GM13976 (cell line): ENCODE measurements at regions not wholly inside any gene's neighbourhood (a gene's known extent, or its start where the extent isn't known, plus 50 kb on each side); places are given as distances from the start of the nearest gene placed in this dataset.

Source experiments
- DNase-seq: peaks from one replicate; pipeline ENCODE4 v3.0.0; 2012; ENCODE audit warnings: low spot score
- CTCF ChIP-seq: IDR thresholded peaks from 2 replicates; pipeline ENCODE4 v1.5.1; 2012; ENCODE audit warnings: borderline replicate concordance, mild to moderate bottlenecking; ENCODE audit not compliant: insufficient read depth; ENCODE audit errors: extremely low read depth, missing control alignments, control extremely low read depth
- in situ Hi-C: fragments of 300-500 bp; cut with MboI; formaldehyde crosslinking; loops from one replicate; pipeline ENCODE4 v1.12.0; 2022; ENCODE audit warnings: low sequenced_read_pairs, mixed read lengths, inconsistent platforms; ENCODE audit not compliant: unreplicated experiment

DNA sequence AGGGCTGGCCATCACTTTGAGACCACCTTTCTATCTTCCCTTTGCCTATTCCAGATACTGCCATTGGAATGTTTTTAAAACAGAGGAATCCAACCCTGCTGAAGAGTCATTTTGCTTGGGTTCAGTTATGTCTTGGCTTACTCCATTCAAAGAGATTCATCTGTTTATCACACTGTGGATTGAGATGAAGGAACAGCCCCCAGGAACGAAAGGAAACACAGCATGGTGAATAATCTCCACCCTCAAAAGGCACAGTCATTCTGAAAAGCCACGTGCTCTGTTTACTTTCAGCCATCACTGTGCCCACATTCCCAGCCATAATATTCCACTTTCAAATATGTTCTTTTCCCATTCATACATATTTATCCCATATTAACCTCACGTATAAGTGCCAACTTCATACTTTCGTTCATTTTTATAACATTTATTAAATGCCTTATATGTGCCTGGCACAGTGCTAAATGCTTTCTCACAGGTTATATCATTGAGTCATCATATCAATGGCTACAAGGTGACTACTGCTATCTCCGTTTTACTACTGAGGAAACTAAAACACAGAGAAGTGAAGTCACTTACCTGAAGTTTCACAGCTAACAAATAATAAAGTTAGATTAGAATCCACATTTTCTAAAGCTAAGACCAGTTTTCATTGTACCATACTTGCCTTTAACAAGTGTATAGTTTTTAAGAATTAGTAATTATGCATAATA, 143.6 kb downstream of the OSR1 start:
- in situ Hi-C loops = no loop called here
- TF ChIP-seq CTCF = no peak
- DNase-seq = no peak

- no peak for TF ChIP-seq CTCF
- DNase-seq = no peak
- in situ Hi-C loops = no loop called here
These were observed 148.7 kb downstream of the OSR1 start for GRCh38 chr2:19209575-19210341.

DNA sequence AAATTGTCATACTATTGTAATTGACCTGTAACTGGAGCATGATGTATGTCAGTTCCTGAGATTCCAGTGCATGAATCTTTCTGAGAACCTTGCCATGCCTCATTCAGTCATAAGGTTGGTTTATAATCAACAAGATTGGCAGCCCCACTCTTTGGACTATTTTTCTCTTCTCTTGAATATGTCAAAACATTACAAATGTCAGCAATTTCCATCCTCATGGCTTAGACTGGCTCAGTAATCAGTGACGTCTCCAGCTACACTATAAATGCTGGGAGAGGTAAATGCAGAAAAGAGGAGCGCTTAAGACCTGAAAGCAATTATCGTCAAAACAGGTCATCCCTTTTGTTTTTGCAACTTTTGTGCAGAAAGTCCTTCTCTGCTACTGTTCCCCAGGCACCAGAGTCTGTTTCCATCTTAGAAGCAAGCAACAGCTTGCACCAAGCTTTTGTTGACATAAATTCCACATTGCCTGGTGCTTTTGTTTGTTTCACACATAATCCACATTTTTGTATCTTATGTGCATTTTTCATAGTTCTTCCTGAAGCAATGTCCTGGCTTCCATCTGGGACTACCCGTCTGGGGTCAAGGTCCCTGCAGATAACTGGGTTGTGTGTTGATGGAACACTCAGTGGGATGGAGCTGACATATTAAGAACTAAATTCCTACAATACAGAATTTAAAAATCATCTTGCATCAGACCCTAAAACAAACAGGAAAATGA, 149.8 kb downstream of the OSR1 start:
- no peak for DNase-seq
- no peak for TF ChIP-seq CTCF
- in situ Hi-C loops = no loop called here

- no peak for TF ChIP-seq CTCF
- DNase-seq = no peak
- in situ Hi-C loops = no loop called here
These were observed 151.0 kb downstream of the OSR1 start for GRCh38 chr2:19207452-19207851.

GRCh38 chr2:19205983-19206533, 152.4 kb downstream of the OSR1 start:
- DNase-seq = no peak
- in situ Hi-C loops = no loop called here
- no peak for TF ChIP-seq CTCF

- DNase-seq = no peak
- in situ Hi-C loops = no loop called here
- TF ChIP-seq CTCF = no peak
These were observed 154.6 kb downstream of the OSR1 start for GRCh38 chr2:19203866-19204265.
